ENCODE measurements at regions not wholly inside any gene's neighbourhood (a gene's known extent, or its start where the extent isn't known, plus 50 kb on each side); places are given as distances from the start of the nearest gene placed in this dataset.

DNA sequence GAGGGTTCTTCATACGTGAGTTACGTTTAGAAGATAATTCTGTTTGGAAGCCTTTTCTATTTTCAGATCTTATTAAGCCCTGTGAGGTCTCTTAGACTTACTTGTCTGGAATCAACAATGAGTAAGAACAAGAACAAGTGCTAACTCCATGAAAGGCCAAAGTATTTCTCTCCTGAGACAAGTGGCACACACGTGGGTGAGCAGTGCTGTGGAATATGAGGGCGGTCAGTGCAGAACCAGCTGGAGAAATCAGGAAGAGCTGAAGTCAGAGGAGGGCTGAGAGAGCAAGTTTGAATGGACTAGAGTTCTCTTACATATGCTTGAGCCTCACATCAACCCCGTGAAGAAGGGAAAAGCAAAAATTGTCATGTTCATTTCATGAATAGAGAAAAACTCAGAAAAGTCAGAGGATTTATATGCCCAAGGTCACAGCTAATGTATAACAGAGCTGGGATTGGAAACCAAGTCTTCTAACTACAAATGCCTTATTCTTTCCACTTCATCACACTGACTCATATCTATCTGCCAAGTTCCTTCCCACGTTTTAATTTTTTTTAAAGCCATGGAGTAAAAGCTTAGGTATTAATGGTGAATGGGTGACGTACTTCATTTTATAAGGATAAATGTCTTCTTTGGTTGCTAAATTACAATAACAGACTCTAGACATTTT, 201.3 kb upstream of the DTNBP1 start:
- TF ChIP-seq YY1 (tag by site-specific recombination; IDR thresholded peaks at IDR 0.05) (no peak), ZNF2 (tag by site-specific recombination; IDR thresholded peaks at IDR 0.05) (no peak), ZNF571 (tag by site-specific recombination; IDR thresholded peaks at IDR 0.05) (no peak), ZNF146 (tag by site-specific recombination; IDR thresholded peaks at IDR 0.05) (no peak), ZSCAN30 (tag by site-specific recombination; IDR thresholded peaks at IDR 0.05) (no peak), GLIS2 (tag by site-specific recombination; IDR thresholded peaks at IDR 0.05) (no peak)
- TF ChIP-seq, protein P1, sequence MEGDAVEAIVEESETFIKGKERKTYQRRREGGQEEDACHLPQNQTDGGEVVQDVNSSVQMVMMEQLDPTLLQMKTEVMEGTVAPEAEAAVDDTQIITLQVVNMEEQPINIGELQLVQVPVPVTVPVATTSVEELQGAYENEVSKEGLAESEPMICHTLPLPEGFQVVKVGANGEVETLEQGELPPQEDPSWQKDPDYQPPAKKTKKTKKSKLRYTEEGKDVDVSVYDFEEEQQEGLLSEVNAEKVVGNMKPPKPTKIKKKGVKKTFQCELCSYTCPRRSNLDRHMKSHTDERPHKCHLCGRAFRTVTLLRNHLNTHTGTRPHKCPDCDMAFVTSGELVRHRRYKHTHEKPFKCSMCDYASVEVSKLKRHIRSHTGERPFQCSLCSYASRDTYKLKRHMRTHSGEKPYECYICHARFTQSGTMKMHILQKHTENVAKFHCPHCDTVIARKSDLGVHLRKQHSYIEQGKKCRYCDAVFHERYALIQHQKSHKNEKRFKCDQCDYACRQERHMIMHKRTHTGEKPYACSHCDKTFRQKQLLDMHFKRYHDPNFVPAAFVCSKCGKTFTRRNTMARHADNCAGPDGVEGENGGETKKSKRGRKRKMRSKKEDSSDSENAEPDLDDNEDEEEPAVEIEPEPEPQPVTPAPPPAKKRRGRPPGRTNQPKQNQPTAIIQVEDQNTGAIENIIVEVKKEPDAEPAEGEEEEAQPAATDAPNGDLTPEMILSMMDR (tag by site-specific recombination; IDR thresholded peaks at IDR 0.05) = no peak
- TF ChIP-seq, protein P2, sequence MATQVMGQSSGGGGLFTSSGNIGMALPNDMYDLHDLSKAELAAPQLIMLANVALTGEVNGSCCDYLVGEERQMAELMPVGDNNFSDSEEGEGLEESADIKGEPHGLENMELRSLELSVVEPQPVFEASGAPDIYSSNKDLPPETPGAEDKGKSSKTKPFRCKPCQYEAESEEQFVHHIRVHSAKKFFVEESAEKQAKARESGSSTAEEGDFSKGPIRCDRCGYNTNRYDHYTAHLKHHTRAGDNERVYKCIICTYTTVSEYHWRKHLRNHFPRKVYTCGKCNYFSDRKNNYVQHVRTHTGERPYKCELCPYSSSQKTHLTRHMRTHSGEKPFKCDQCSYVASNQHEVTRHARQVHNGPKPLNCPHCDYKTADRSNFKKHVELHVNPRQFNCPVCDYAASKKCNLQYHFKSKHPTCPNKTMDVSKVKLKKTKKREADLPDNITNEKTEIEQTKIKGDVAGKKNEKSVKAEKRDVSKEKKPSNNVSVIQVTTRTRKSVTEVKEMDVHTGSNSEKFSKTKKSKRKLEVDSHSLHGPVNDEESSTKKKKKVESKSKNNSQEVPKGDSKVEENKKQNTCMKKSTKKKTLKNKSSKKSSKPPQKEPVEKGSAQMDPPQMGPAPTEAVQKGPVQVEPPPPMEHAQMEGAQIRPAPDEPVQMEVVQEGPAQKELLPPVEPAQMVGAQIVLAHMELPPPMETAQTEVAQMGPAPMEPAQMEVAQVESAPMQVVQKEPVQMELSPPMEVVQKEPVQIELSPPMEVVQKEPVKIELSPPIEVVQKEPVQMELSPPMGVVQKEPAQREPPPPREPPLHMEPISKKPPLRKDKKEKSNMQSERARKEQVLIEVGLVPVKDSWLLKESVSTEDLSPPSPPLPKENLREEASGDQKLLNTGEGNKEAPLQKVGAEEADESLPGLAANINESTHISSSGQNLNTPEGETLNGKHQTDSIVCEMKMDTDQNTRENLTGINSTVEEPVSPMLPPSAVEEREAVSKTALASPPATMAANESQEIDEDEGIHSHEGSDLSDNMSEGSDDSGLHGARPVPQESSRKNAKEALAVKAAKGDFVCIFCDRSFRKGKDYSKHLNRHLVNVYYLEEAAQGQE (tag by site-specific recombination; IDR thresholded peaks at IDR 0.05) = no peak
